NB4 (cell line): ENCODE measurements at regions not wholly inside any gene's neighbourhood (a gene's known extent, or its start where the extent isn't known, plus 50 kb on each side); places are given as distances from the start of the nearest gene placed in this dataset.

Experiments used
- DNase-seq: peaks from one replicate; pipeline ENCODE4 v3.0.0; 2010; ENCODE audit warnings: low read depth
- H3K4me3 ChIP-seq: one replicate; pipeline ENCODE4 v1.5.1; 2011; ENCODE audit warnings: mild to moderate bottlenecking, low read depth, low read length, moderate library complexity
- MYC ChIP-seq: IDR thresholded peaks from 2 replicates; pipeline ENCODE4 v1.6.1; 2011; ENCODE audit warnings: low read depth, low read length
- POLR2A ChIP-seq: IDR thresholded peaks from 2 replicates; pipeline ENCODE4 v1.6.1; 2011; ENCODE audit warnings: mild to moderate bottlenecking; ENCODE audit not compliant: insufficient read length; ENCODE audit errors: extremely low read depth
- TF ChIP-seq, protein P1 (sequence below): IDR thresholded peaks from 2 replicates; pipeline ENCODE4 v1.6.1; 2011; ENCODE audit warnings: low read depth, low read length
- TF ChIP-seq, protein P2 (sequence below): IDR thresholded peaks from one replicate; pipeline ENCODE4 v1.5.1; 2012; ENCODE audit warnings: low read depth, low read length

DNA sequence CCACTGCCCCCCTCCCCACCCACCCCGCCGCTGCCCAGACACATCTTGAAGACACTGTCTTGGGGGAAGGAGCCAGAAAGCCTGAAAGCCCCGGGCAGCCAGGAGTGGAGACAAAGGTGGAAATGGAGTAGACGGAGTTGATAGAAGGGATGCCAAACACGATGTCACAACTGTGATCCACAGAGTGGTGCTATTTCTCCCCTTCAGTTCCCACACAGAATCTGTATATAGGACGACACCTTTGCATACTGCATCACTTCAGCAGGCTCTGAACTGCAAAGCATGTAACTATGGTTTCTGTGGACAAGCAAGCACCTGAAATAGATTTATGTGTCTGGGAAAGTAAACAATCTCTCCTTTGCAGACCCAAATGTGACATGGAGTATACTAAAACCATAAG lies 56.4 kb upstream of the F13A1 start:
- DNase-seq, result no peak
- H3K4me3 ChIP-seq, result no peak overlapping the region
- TF ChIP-seq MYC, result no peak
- TF ChIP-seq, protein P1, sequence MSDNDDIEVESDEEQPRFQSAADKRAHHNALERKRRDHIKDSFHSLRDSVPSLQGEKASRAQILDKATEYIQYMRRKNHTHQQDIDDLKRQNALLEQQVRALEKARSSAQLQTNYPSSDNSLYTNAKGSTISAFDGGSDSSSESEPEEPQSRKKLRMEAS, result no peak
- TF ChIP-seq POLR2A, result no peak
- TF ChIP-seq, protein P2, sequence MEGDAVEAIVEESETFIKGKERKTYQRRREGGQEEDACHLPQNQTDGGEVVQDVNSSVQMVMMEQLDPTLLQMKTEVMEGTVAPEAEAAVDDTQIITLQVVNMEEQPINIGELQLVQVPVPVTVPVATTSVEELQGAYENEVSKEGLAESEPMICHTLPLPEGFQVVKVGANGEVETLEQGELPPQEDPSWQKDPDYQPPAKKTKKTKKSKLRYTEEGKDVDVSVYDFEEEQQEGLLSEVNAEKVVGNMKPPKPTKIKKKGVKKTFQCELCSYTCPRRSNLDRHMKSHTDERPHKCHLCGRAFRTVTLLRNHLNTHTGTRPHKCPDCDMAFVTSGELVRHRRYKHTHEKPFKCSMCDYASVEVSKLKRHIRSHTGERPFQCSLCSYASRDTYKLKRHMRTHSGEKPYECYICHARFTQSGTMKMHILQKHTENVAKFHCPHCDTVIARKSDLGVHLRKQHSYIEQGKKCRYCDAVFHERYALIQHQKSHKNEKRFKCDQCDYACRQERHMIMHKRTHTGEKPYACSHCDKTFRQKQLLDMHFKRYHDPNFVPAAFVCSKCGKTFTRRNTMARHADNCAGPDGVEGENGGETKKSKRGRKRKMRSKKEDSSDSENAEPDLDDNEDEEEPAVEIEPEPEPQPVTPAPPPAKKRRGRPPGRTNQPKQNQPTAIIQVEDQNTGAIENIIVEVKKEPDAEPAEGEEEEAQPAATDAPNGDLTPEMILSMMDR, result no peak

DNA sequence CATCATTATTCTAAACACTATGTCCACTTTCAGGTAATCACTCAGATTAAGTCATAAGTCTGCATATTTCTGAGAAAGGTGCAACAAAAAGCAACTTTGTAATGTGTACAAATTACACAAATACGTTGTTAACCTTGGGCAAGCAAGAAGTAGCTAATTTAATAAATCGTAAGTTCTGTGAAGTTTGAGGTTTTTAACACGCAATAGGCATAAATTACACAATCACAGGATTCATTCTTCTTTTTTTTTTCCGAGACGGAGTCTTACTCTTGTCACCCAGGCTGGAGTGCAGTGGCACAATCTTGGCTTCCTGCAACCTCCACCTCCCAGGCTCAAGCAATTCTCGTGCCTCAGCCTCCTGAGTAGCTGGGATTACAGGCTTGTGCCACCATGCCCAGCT lies 57.2 kb upstream of the F13A1 start:
- H3K4me3 ChIP-seq, result no peak overlapping the region
- no peak for DNase-seq
- TF ChIP-seq, protein P1, result no peak
- TF ChIP-seq, protein P2, result no peak
- no peak for TF ChIP-seq MYC

DNA sequence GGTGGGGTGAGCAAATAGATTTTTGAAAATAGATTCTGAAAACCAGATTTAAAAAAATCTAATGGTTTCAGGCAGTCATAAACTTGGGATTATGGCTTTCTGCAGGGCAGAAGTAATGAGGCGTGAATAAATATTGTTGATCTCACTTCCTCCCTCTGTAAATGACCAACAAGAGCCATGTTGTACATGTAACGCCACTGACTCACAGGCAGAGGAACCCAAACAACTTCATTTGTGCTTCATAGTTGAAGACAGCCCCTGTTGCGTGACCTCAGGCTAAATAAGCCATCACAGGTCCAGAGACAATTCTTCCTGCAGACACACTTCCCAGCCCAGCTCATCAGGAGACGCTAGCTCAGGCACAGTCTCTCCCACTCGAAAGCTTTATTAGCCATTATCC lies 59.1 kb upstream of the F13A1 start:
- peak; percentile 26 for DNase-seq
- TF ChIP-seq MYC, result no peak
- TF ChIP-seq, protein P1, result no peak
- TF ChIP-seq POLR2A, result no peak
- TF ChIP-seq, protein P2, result no peak
- H3K4me3 ChIP-seq, result no peak overlapping the region

DNA sequence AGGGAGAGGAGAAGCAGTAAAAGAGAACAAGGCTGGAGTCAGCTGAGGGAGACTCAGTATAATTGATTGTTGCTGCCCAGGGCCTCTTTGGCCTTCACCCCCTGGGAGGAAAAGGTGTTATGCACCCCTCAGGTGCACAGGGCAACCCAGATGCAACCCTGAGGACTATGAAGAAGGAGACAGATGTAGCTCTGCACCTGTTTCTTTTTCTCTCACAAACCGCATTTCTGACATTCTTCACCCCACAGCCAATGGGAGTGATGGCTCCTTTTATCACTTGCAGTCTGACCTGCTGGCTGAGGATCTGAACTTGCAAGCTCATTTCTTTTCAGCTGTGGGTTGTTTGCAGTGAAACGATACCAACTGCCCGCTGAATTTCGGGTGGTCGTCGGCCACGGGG lies 64.1 kb upstream of the F13A1 start:
- no peak overlapping the region for H3K4me3 ChIP-seq
- DNase-seq, result no peak
- TF ChIP-seq, protein P2, result no peak
- TF ChIP-seq MYC (no peak), POLR2A (no peak)
- TF ChIP-seq, protein P1, result no peak

DNA sequence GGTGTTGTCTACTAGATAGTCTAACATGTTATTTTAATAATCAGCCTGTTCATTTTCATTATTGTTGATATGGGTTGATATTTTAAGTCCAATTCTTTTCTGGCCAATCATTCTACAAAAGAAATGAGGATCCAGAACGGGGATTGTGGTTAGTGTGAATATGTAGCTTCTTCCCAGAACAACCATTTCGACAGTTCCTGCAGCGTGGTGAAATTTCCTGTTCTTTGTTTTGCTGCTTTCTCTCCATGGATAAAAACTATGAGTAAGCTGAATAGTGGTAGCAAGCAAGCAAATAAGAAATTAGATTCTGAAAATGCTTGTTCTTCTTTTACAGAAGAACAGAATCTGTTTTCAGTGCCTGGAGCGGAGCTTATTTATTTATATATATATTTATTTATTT lies 65.5 kb upstream of the F13A1 start:
- DNase-seq, result peak; percentile 88
- TF ChIP-seq MYC (0 out of 2 replicates have a peak, but pooled peaks have one; percentile 35), POLR2A (no peak)
- TF ChIP-seq, protein P2, result no peak
- TF ChIP-seq, protein P1, result no peak

More for the DNA sequence above, 65.5 kb upstream of the F13A1 start:
- H3K4me3 ChIP-seq, result no peak overlapping the region
